ENCODE measurements at regions not wholly inside any gene's neighbourhood (a gene's known extent, or its start where the extent isn't known, plus 50 kb on each side); places are given as distances from the start of the nearest gene placed in this dataset.

- TF ChIP-seq, protein P1, sequence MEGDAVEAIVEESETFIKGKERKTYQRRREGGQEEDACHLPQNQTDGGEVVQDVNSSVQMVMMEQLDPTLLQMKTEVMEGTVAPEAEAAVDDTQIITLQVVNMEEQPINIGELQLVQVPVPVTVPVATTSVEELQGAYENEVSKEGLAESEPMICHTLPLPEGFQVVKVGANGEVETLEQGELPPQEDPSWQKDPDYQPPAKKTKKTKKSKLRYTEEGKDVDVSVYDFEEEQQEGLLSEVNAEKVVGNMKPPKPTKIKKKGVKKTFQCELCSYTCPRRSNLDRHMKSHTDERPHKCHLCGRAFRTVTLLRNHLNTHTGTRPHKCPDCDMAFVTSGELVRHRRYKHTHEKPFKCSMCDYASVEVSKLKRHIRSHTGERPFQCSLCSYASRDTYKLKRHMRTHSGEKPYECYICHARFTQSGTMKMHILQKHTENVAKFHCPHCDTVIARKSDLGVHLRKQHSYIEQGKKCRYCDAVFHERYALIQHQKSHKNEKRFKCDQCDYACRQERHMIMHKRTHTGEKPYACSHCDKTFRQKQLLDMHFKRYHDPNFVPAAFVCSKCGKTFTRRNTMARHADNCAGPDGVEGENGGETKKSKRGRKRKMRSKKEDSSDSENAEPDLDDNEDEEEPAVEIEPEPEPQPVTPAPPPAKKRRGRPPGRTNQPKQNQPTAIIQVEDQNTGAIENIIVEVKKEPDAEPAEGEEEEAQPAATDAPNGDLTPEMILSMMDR (conservative IDR thresholded peaks at IDR 0.05), result no peak
- no peak for TF ChIP-seq EZH2 (IDR thresholded peaks at IDR 0.05; ENCODE audit: low read depth)
These were observed 143.5 kb downstream of the QDPR start for GRCh38 chr4:17368408-17368807.
